GM19372 (cell line): ENCODE measurements at regions not wholly inside any gene's neighbourhood (a gene's known extent, or its start where the extent isn't known, plus 50 kb on each side); places are given as distances from the start of the nearest gene placed in this dataset.
"Not testable (repeated sequence)": the region's sequence is repeated elsewhere in the genome, so short reads cannot be mapped to it uniquely, and the experiment has no call there.

Experiments
- ATAC-seq: cut with Tn5 transposase; IDR thresholded peaks from one replicate; pipeline ENCODE4 v1.9.1; 2021; ENCODE audit warnings: mild to moderate bottlenecking, low read depth, moderate library complexity; ENCODE audit not compliant: unreplicated experiment

DNA sequence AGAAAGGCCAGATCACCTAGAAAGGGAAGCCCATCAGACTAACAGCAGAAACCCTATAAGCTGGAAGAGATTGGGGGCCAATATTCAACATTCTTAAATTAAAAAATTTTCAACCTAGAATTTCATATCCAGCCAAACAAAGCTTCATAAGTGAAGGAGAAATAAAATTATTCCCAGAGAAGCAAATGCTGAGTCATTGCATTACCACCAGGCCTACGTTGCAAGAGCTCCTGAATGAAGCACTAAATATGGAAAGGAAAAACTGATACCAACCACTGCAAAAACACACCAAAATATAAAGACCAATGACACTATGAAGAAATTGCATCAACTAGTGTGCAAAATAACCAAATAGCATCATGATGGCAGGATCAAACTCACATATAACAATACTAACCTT lies 453.4 kb upstream of the PITX2 start:
- ATAC-seq: not testable (repeated sequence)

- ATAC-seq: no peak
These were observed 485.3 kb upstream of the PITX2 start for GRCh38 chr4:111108153-111108552.

GRCh38 chr4:111113591-111113990 lies 490.7 kb upstream of the PITX2 start:
- ATAC-seq: no peak

DNA sequence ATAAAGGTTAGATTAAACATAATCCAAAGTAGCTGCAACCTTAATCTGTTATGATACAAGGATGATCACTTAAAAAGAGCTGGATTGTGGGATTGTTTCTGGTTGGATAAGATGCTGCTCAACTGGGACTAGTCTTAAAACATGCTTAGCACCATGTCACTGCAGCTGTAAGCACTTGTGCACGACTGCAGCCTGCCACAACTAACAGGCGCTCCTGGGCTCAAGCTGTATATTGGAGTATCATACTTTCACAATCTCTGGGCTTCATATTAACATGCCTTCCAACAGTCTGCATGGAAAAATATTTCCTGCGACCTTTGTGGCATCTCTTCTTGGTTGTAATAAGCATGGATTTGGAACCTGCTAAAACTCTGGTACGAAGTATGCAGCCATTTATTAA lies 493.0 kb upstream of the PITX2 start:
- no peak for ATAC-seq

- ATAC-seq: no peak
These were observed 497.3 kb upstream of the PITX2 start for GRCh38 chr4:111120191-111120590.

GRCh38 chr4:111126340-111126739 lies 503.5 kb upstream of the PITX2 start:
- ATAC-seq: no peak

DNA sequence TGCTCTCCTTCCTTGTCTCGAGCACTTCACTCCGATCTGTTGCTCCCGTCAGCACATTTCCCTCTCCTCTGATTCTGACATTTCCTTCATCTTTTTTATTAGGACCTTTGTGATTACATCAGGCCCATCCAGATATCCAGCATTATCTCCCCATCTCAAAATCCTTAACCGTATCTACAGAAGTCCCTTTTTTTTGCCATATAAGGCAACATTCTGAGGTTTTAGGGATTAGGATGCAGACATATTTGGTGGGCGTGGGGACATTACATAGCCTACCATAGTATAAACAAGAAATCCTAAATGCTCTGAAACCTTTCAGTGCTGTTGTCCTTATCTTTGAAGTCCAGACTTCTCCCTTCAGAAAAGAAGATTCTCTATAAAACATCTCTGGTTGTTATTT lies 505.0 kb upstream of the PITX2 start:
- no peak for ATAC-seq

DNA sequence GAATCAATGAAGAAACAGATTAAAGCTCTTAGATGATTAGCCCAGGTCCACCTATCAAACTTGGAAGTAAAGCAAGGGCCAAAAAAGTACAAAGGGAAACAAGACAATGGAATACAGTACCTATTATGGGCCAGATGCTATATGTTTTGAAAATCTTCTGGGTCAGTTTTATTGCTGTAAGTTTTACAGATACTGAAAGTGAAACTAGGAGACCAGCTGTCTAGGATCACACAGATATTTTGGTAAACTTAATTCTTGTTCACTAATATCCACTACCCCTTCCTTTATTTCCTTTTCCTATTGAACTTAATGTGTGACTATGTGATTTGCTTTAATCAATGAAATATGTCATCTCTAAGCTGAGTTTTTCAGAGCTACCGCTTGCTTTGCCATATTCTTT lies 505.4 kb upstream of the PITX2 start:
- ATAC-seq: no peak

- ATAC-seq: no peak
These were observed 513.6 kb upstream of the PITX2 start for GRCh38 chr4:111136438-111136837.

- no peak for ATAC-seq
These were observed 514.1 kb upstream of the PITX2 start for GRCh38 chr4:111136967-111137366.

- ATAC-seq: no peak
These were observed 520.6 kb upstream of the PITX2 start for GRCh38 chr4:111143510-111143909.

- no peak for ATAC-seq
These were observed 532.1 kb upstream of the PITX2 start for GRCh38 chr4:111154934-111155333.

GRCh38 chr4:111164556-111164955 lies 541.7 kb upstream of the PITX2 start:
- ATAC-seq: not testable (repeated sequence)

- ATAC-seq: no peak
These were observed 551.5 kb upstream of the PITX2 start for GRCh38 chr4:111174331-111174730.

DNA sequence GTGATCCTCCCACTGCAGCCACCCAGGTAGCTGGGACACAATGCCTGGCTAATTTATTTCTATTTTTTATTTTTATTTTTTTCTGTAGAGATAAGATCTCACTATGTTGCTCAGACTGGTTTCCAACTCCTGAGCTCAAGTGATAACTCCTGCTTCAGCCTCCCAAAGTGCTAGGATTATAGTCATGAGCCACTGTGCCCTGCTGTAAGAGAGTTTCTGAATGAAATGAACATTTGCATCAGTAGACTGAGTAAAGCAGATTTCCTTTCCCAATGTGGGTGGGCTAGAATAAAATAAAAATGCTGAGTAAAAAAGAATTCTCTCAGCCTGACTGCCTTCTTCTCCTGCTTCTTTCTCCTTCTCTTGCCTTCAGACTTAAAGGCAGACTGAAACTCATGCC lies 555.4 kb upstream of the PITX2 start:
- ATAC-seq: no peak

- ATAC-seq: no peak
These were observed 564.2 kb upstream of the PITX2 start for GRCh38 chr4:111187108-111187507.

GRCh38 chr4:111198446-111198845 lies 575.6 kb upstream of the PITX2 start:
- no peak for ATAC-seq

GRCh38 chr4:111204797-111205196 lies 581.9 kb upstream of the PITX2 start:
- ATAC-seq: no peak

DNA sequence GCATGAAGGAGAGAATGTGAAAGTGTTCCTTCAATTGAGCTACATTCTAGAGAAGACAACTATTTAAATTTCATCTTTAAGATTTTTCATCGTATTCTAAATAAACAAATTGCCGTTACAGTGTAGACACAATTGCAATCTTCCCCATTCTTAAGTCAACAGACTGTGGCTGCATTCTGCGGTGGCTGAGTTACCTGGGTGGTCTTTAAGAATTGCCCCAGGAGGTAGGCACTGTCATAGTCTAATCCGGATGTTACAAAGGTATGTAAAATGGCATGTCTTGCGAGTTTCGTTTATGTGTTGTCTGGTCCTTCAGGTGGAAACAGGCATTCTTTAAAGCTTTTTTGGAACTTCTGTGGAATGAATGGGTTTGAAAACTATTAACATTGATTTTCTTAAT lies 586.1 kb upstream of the PITX2 start:
- no peak for ATAC-seq

DNA sequence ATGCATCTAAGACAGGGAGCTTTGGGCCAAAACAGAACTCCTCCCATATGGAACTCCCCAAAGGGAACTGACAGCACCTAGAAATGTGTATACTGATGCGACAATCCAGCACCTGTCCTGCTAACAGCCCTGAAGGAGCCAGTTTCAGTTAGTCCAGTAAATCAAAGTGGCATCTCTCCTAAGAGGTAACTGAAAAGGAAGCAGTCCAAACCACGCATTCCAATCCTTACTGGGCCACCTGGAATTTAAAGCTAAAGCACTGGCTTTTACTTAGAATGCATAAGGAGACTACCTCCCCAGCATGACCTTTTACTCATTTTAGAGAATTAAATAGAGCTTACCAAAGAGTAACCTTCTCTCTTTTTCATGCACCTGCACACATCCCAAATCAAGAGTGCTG lies 586.8 kb upstream of the PITX2 start:
- no peak for ATAC-seq

- no peak for ATAC-seq
These were observed 587.7 kb upstream of the PITX2 start for GRCh38 chr4:111210595-111210994.

- no peak for ATAC-seq
These were observed 590.7 kb upstream of the PITX2 start for GRCh38 chr4:111213531-111213930.

GRCh38 chr4:111214371-111214770 lies 591.5 kb upstream of the PITX2 start:
- ATAC-seq: no peak
